ENCODE measurements at regions not wholly inside any gene's neighbourhood (a gene's known extent, or its start where the extent isn't known, plus 50 kb on each side); places are given as distances from the start of the nearest gene placed in this dataset.

GRCh38 chr18:77959248-77959647, 709.6 kb downstream of the GALR1 start:
- DNase-seq: no peak
- H3K27ac ChIP-seq: no peak overlapping the region
- 35 to 70% (median 50%) methylated on average over 1 of the region's 1 CpG for WGBS, 5 donors
- H3K4me1 ChIP-seq: no peaks in the 10 kb centered on the region
- no peaks in the 10 kb centered on the region for H3K9me3 ChIP-seq
- TF ChIP-seq POLR2AphosphoS5 (IDR thresholded peaks at IDR 0.05) (no peak), EP300 (IDR thresholded peaks at IDR 0.05) (no peak), CTCF (IDR thresholded peaks at IDR 0.05) (no peak), POLR2A (IDR thresholded peaks at IDR 0.05) (no peak)
- no peaks in the 10 kb centered on the region for H3K27me3 ChIP-seq
- intact Hi-C loops (cut with DNase I; ENCODE audit: low total_unique reads): no loop called here
- H3K36me3 ChIP-seq: no peaks in the 10 kb centered on the region
- H3K4me3 ChIP-seq: no peak overlapping the region

GRCh38 chr18:77960791-77961410, 711.3 kb downstream of the GALR1 start:
- intact Hi-C loops (cut with DNase I; ENCODE audit: low total_unique reads): no loop called here
- Histone ChIP-seq H3K4me1 (no peaks in the 10 kb centered on the region), H3K4me3 (no peak overlapping the region), H3K9me3 (peaks cover 0 to 7% (median 0%) of the 10 kb centered on the region in 4 donors), H3K36me3 (no peaks in the 10 kb centered on the region), H3K27me3 (no peaks in the 10 kb centered on the region), H3K27ac (no peak overlapping the region)
- TF ChIP-seq CTCF (IDR thresholded peaks at IDR 0.05) (no peak), POLR2AphosphoS5 (IDR thresholded peaks at IDR 0.05) (no peak), POLR2A (IDR thresholded peaks at IDR 0.05) (no peak), EP300 (IDR thresholded peaks at IDR 0.05) (no peak)
- 55 to 69% (median 64%) methylated on average over 7 of the region's 7 CpGs for WGBS, 5 donors
- DNase-seq: no peak

- no peaks in the 10 kb centered on the region for H3K27me3 ChIP-seq
- 68 to 77% (median 70%) methylated on average over 5 of the region's 5 CpGs for WGBS, 5 donors
- intact Hi-C loops (cut with DNase I; ENCODE audit: low total_unique reads): no loop called here
- DNase-seq: no peak
- no peaks in the 10 kb centered on the region for H3K4me1 ChIP-seq
- H3K9me3 ChIP-seq: peaks cover 0 to 10% (median 0%) of the 10 kb centered on the region in 4 donors
- H3K4me3 ChIP-seq: no peak overlapping the region
- H3K27ac ChIP-seq: no peak overlapping the region
- no peaks in the 10 kb centered on the region for H3K36me3 ChIP-seq
- TF ChIP-seq CTCF (IDR thresholded peaks at IDR 0.05) (no peak), POLR2AphosphoS5 (IDR thresholded peaks at IDR 0.05) (no peak), POLR2A (IDR thresholded peaks at IDR 0.05) (no peak), EP300 (IDR thresholded peaks at IDR 0.05) (no peak)
Observed at GRCh38 chr18:77967071-77967470, 717.4 kb downstream of the GALR1 start.

GRCh38 chr18:77967791-77968190, 718.1 kb downstream of the GALR1 start:
- no peak for TF ChIP-seq CTCF (IDR thresholded peaks at IDR 0.05)
- TF ChIP-seq EP300 (IDR thresholded peaks at IDR 0.05): no peak
- no peak for TF ChIP-seq POLR2AphosphoS5 (IDR thresholded peaks at IDR 0.05)
- TF ChIP-seq POLR2A (IDR thresholded peaks at IDR 0.05): no peak
- Histone ChIP-seq H3K9me3 (peaks cover 0 to 10% (median 0%) of the 10 kb centered on the region in 4 donors), H3K4me1 (no peaks in the 10 kb centered on the region), H3K36me3 (no peaks in the 10 kb centered on the region), H3K27me3 (no peaks in the 10 kb centered on the region), H3K27ac (no peak overlapping the region), H3K4me3 (no peak overlapping the region)
- no peak for DNase-seq
- intact Hi-C loops (cut with DNase I; ENCODE audit: low total_unique reads): no loop called here
- WGBS, 5 donors: 54 to 79% (median 64%) methylated on average over 2 to 3 of the region's 3 CpGs
